ENCODE measurements at regions not wholly inside any gene's neighbourhood (a gene's known extent, or its start where the extent isn't known, plus 50 kb on each side); places are given as distances from the start of the nearest gene placed in this dataset.

DNA sequence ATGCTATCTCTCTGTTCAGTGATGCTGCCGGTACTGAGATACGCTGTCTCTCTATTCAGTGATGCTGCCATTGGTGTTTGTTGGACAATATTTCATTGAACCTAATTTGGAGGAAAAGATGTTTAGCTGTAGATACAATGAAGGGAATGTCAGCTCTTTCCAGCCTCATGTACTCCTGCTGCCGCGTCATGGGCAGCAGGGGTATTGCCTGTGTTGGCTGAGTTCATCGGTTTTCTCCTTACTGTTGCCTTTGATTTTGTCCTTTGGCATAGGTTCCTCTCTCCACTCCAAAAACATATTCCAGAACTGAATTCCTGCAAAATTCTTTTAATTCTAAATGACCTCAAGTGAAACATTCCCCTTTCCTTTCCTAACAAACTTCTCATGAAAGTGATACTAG lies 942.6 kb downstream of the NLGN4Y start:
- DNase-seq (no peak), ATAC-seq (no peak)
- Histone ChIP-seq H3K27ac (ENCODE audit: low read depth, low read length) (no peak overlapping the region), H3K27me3 (ENCODE audit: control insufficient read depth in 2 of 2, insufficient read depth in 2 of 2, low read length in 2 of 2) (no peaks in the 10 kb centered on the region), H3K36me3 (ENCODE audit: control insufficient read depth in 2 of 3, insufficient read depth in 3 of 3, low read length in 3 of 3) (no peaks in the 10 kb centered on the region), H3K4me3 (ENCODE audit: low read length) (no peak overlapping the region), H3K4me1 (ENCODE audit: control insufficient read depth in 2 of 2, insufficient read depth in 2 of 2, low read length in 2 of 2) (no peaks in the 10 kb centered on the region), H3K9me3 (ENCODE audit: control insufficient read depth in 2 of 3, low read length in 3 of 3) (no peaks in the 10 kb centered on the region)
- intact Hi-C loops (cut with micrococcal nuclease), result no loop called here
- H3K27me3 Mint-ChIP-seq, result peaks cover 0 to 3% (median 0%) of the 10 kb centered on the region in 5 donors
- no peak overlapping the region for H3K4me3 Mint-ChIP-seq
- ChIA-PET POLR2A (no interaction called here), CTCF (no interaction called here)
- no peaks in the 10 kb centered on the region for H3K9me3 Mint-ChIP-seq
- H3K4me1 Mint-ChIP-seq, result no peaks in the 10 kb centered on the region
- H3K36me3 Mint-ChIP-seq, result no peaks in the 10 kb centered on the region
- no peak overlapping the region for H3K27ac Mint-ChIP-seq

DNA sequence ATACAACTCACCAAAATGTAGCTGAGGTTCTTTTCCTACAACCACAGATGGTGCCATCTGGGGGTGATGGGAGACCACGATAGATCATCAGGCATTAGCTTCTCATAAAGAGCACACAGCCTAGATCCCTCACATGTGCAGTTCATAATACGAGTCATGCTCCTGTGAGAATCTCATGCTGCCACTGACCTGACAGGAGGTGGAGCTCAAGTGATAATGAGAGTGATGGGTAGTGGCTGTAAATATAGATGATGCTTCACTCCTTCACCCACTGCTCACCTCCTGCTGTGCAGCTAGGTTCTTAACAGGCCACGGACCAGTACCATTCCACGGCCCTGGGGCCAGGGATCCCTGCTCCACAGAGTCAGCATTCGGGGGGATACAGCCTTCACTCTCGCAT lies 943.8 kb downstream of the NLGN4Y start:
- ChIA-PET CTCF (no interaction called here), POLR2A (no interaction called here)
- Histone ChIP-seq H3K4me3 (ENCODE audit: low read length) (no peak overlapping the region), H3K9me3 (ENCODE audit: control insufficient read depth in 2 of 3, low read length in 3 of 3) (no peaks in the 10 kb centered on the region), H3K27me3 (ENCODE audit: control insufficient read depth in 2 of 2, insufficient read depth in 2 of 2, low read length in 2 of 2) (no peaks in the 10 kb centered on the region), H3K4me1 (ENCODE audit: control insufficient read depth in 2 of 2, insufficient read depth in 2 of 2, low read length in 2 of 2) (no peaks in the 10 kb centered on the region), H3K36me3 (ENCODE audit: control insufficient read depth in 2 of 3, insufficient read depth in 3 of 3, low read length in 3 of 3) (no peaks in the 10 kb centered on the region), H3K27ac (ENCODE audit: low read depth, low read length) (no peak overlapping the region)
- Mint-ChIP-seq H3K4me1 (no peaks in the 10 kb centered on the region), H3K27ac (no peak overlapping the region), H3K36me3 (no peaks in the 10 kb centered on the region), H3K9me3 (no peaks in the 10 kb centered on the region), H3K27me3 (peaks cover 0 to 3% (median 0%) of the 10 kb centered on the region in 5 donors), H3K4me3 (no peak overlapping the region)
- intact Hi-C loops (cut with micrococcal nuclease), result no loop called here
- ATAC-seq (no peak), DNase-seq (no peak)

DNA sequence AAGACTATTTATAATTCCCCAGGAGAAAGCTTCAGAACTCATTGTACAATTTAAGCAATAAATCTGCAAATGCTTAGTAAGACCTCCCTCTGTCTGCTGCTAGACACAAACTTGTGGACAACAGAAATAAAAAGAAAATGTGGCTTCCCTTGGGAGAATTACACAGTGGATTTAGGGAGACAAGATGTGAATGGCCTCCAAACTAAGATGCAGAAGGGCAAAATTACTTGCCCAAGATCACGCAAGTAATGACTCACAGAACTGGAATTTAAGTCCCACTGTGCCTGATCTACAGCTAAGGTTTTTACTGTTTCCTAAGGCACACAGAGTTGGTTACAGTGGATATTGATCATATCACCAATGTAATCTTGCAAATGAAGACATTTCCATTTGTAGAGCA lies 947.0 kb downstream of the NLGN4Y start:
- H3K9me3 ChIP-seq (ENCODE audit: control insufficient read depth in 2 of 3, low read length in 3 of 3), result no peaks in the 10 kb centered on the region
- ChIA-PET CTCF (no interaction called here), POLR2A (no interaction called here)
- no peak overlapping the region for H3K27ac ChIP-seq (ENCODE audit: low read depth, low read length)
- Mint-ChIP-seq H3K27me3 (peaks cover 0 to 3% (median 0%) of the 10 kb centered on the region in 5 donors), H3K4me3 (no peak overlapping the region), H3K4me1 (no peaks in the 10 kb centered on the region), H3K27ac (no peak overlapping the region), H3K36me3 (no peaks in the 10 kb centered on the region), H3K9me3 (no peaks in the 10 kb centered on the region)
- ATAC-seq, result no peak
- intact Hi-C loops (cut with micrococcal nuclease), result loop anchor here in 1 of 2 donors (2.0 kb wide), 1 partner anchor 19 kb away; no protein-coding TSS in a partner anchor
- DNase-seq, result no peak
- no peak overlapping the region for H3K4me3 ChIP-seq (ENCODE audit: low read length)
- no peaks in the 10 kb centered on the region for H3K36me3 ChIP-seq (ENCODE audit: control insufficient read depth in 2 of 3, insufficient read depth in 3 of 3, low read length in 3 of 3)
- H3K27me3 ChIP-seq (ENCODE audit: control insufficient read depth in 2 of 2, insufficient read depth in 2 of 2, low read length in 2 of 2), result no peaks in the 10 kb centered on the region
- H3K4me1 ChIP-seq (ENCODE audit: control insufficient read depth in 2 of 2, insufficient read depth in 2 of 2, low read length in 2 of 2), result no peaks in the 10 kb centered on the region

DNA sequence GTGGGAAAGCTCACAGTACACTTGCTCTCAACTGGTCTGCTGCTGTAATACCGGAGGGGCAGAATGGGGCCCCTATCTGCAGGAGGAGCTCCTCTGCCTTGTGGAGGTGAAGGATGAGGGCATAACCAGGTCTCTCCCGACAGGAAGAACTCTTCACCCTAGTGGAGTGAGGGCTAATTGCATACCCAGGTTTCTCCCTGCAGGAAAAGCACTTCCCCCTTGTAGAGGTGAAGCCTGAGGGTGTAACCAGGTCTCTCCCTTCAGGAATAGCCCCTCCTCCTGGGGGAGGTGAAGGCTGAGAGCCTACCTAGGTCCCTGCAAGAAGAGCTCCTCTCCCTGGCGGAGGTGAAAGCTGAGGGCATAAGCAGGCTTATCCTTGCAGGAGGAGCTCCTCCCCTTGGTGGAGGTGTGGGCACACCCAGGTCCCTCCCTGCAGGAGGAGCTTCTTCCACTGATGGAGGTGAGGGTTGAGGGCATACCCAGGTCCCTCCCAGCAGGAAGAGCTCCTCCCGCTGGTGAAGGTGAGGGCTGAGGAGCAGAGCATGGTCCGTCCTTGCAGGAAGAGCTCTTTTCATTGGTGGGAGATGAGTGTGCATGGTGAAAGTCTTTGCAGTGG lies 954.1 kb downstream of the NLGN4Y start:
- H3K27me3 Mint-ChIP-seq, result no peaks in the 10 kb centered on the region
- Histone ChIP-seq H3K36me3 (ENCODE audit: control insufficient read depth in 2 of 3, insufficient read depth in 3 of 3, low read length in 3 of 3) (no peaks in the 10 kb centered on the region), H3K4me1 (ENCODE audit: control insufficient read depth in 2 of 2, insufficient read depth in 2 of 2, low read length in 2 of 2) (no peaks in the 10 kb centered on the region), H3K9me3 (ENCODE audit: control insufficient read depth in 2 of 3, low read length in 3 of 3) (no peaks in the 10 kb centered on the region), H3K27me3 (ENCODE audit: control insufficient read depth in 2 of 2, insufficient read depth in 2 of 2, low read length in 2 of 2) (no peaks in the 10 kb centered on the region), H3K27ac (ENCODE audit: low read depth, low read length) (no peak overlapping the region), H3K4me3 (ENCODE audit: low read length) (no peak overlapping the region)
- no peak overlapping the region for H3K4me3 Mint-ChIP-seq
- H3K27ac Mint-ChIP-seq, result no peak overlapping the region
- CTCF ChIA-PET, result no interaction called here
- POLR2A ChIA-PET, result no interaction called here
- H3K36me3 Mint-ChIP-seq, result no peaks in the 10 kb centered on the region
- intact Hi-C loops (cut with micrococcal nuclease), result no loop called here
- DNase-seq, result no peak
- no peaks in the 10 kb centered on the region for H3K9me3 Mint-ChIP-seq
- ATAC-seq, result no peak
- H3K4me1 Mint-ChIP-seq, result no peaks in the 10 kb centered on the region

DNA sequence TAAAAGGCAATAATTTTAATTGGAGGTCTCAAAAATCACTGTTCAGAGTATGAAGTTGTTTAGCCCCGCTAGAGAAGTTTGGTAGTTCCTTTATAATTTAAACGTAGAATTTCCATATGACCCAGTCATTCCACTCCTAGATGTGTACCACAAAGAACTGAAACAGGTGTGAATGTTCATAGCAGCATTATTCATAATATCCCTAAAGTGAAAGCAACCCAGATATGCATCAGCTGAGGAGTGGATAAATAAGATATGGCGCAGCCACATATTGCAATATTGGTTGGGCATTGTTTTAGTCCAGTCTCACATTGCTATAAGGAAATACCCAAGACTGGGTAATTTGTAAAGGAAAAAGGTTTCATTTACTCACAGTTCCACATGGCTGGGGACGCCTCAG lies 976.2 kb downstream of the NLGN4Y start:
- Mint-ChIP-seq H3K27ac (no peak overlapping the region), H3K36me3 (no peaks in the 10 kb centered on the region), H3K27me3 (peaks cover 0 to 3% (median 0%) of the 10 kb centered on the region in 5 donors), H3K9me3 (no peaks in the 10 kb centered on the region), H3K4me3 (no peak overlapping the region), H3K4me1 (no peaks in the 10 kb centered on the region)
- intact Hi-C loops (cut with micrococcal nuclease), result no loop called here
- H3K4me3 ChIP-seq (ENCODE audit: low read length), result no peak overlapping the region
- H3K27me3 ChIP-seq (ENCODE audit: control insufficient read depth in 2 of 2, insufficient read depth in 2 of 2, low read length in 2 of 2), result no peaks in the 10 kb centered on the region
- POLR2A ChIA-PET, result no interaction called here
- DNase-seq (no peak), ATAC-seq (no peak)
- H3K27ac ChIP-seq (ENCODE audit: low read depth, low read length), result no peak overlapping the region
- H3K4me1 ChIP-seq (ENCODE audit: control insufficient read depth in 2 of 2, insufficient read depth in 2 of 2, low read length in 2 of 2), result no peaks in the 10 kb centered on the region
- CTCF ChIA-PET, result no interaction called here
- H3K9me3 ChIP-seq (ENCODE audit: control insufficient read depth in 2 of 3, low read length in 3 of 3), result no peaks in the 10 kb centered on the region
- no peaks in the 10 kb centered on the region for H3K36me3 ChIP-seq (ENCODE audit: control insufficient read depth in 2 of 3, insufficient read depth in 3 of 3, low read length in 3 of 3)

DNA sequence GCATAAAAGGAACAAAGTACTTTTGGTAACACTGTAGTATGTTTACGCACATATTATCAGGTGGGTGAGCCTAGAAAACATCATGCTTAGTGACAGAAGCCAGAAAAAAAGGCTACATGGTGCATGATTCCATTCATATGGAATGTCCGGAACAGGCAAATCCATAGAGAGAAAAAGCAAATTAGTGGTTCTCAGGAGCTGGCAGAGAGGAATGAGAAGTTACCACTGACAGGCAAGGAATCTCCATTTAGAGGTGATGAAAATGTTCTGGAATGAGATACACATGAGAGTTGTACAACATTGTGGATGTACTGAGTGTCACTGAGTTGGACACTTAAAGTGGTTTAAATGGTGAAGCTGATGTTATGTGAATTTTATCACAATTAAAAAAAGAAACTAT lies 976.9 kb downstream of the NLGN4Y start:
- H3K4me3 Mint-ChIP-seq, result no peak overlapping the region
- no peaks in the 10 kb centered on the region for H3K9me3 ChIP-seq (ENCODE audit: control insufficient read depth in 2 of 3, low read length in 3 of 3)
- no peaks in the 10 kb centered on the region for H3K4me1 ChIP-seq (ENCODE audit: control insufficient read depth in 2 of 2, insufficient read depth in 2 of 2, low read length in 2 of 2)
- H3K4me1 Mint-ChIP-seq, result no peaks in the 10 kb centered on the region
- no peak overlapping the region for H3K27ac ChIP-seq (ENCODE audit: low read depth, low read length)
- DNase-seq (no peak), ATAC-seq (no peak)
- no peak overlapping the region for H3K4me3 ChIP-seq (ENCODE audit: low read length)
- CTCF ChIA-PET, result no interaction called here
- peaks cover 0 to 3% (median 0%) of the 10 kb centered on the region in 5 donors for H3K27me3 Mint-ChIP-seq
- no peaks in the 10 kb centered on the region for H3K36me3 ChIP-seq (ENCODE audit: control insufficient read depth in 2 of 3, insufficient read depth in 3 of 3, low read length in 3 of 3)
- POLR2A ChIA-PET, result no interaction called here
- no peaks in the 10 kb centered on the region for H3K27me3 ChIP-seq (ENCODE audit: control insufficient read depth in 2 of 2, insufficient read depth in 2 of 2, low read length in 2 of 2)
- no peaks in the 10 kb centered on the region for H3K36me3 Mint-ChIP-seq
- intact Hi-C loops (cut with micrococcal nuclease), result no loop called here
- H3K27ac Mint-ChIP-seq, result no peak overlapping the region
- no peaks in the 10 kb centered on the region for H3K9me3 Mint-ChIP-seq

DNA sequence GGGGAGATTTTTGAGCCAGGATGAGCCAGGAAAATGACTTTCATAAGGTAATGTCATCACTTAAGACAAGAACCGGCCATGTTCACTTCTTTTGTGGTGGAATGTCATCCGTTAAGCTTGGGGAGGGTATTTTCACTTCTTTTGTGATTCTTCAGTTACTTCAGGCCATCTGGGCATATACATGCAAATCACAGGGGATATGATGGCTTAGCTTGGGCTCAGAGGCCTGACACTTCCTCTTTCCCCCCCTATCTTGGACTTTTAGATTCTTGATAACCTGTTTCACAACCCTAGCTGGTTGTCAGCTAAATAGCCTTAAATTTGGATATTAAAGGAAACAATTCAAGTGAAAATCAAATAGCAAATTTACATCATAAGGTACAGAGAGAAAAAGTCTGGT lies 986.0 kb downstream of the NLGN4Y start:
- POLR2A ChIA-PET, result no interaction called here
- Mint-ChIP-seq H3K27ac (no peak overlapping the region), H3K4me1 (no peaks in the 10 kb centered on the region), H3K4me3 (no peak overlapping the region), H3K9me3 (no peaks in the 10 kb centered on the region), H3K36me3 (no peaks in the 10 kb centered on the region), H3K27me3 (peaks cover 0 to 13% (median 3%) of the 10 kb centered on the region in 5 donors)
- Histone ChIP-seq H3K4me3 (ENCODE audit: low read length) (no peak overlapping the region), H3K36me3 (ENCODE audit: control insufficient read depth in 2 of 3, insufficient read depth in 3 of 3, low read length in 3 of 3) (no peaks in the 10 kb centered on the region), H3K27me3 (ENCODE audit: control insufficient read depth in 2 of 2, insufficient read depth in 2 of 2, low read length in 2 of 2) (no peaks in the 10 kb centered on the region), H3K9me3 (ENCODE audit: control insufficient read depth in 2 of 3, low read length in 3 of 3) (no peaks in the 10 kb centered on the region), H3K27ac (ENCODE audit: low read depth, low read length) (no peak overlapping the region), H3K4me1 (ENCODE audit: control insufficient read depth in 2 of 2, insufficient read depth in 2 of 2, low read length in 2 of 2) (no peaks in the 10 kb centered on the region)
- CTCF ChIA-PET, result no interaction called here
- intact Hi-C loops (cut with micrococcal nuclease), result no loop called here
- ATAC-seq (no peak), DNase-seq (no peak)
